Stromal cell of bone marrow (primary cell): ENCODE measurements at regions not wholly inside any gene's neighbourhood (a gene's known extent, or its start where the extent isn't known, plus 50 kb on each side); places are given as distances from the start of the nearest gene placed in this dataset.

Source experiments
- DNase-seq: peaks from one replicate; pipeline ENCODE4 v3.0.0-alpha.2; 2012; ENCODE audit warnings: low read depth

- DNase-seq, result no peak
Observed at GRCh38 chr7:136066304-136067143, 89.4 kb upstream of the MTPN start.

- no peak for DNase-seq
Observed at GRCh38 chr7:136064627-136065237, 87.6 kb upstream of the MTPN start.

- no peak for DNase-seq
Observed at GRCh38 chr7:136064081-136064480, 86.9 kb upstream of the MTPN start.

- no peak for DNase-seq
Observed at GRCh38 chr7:136063326-136063666, 86.1 kb upstream of the MTPN start.

GRCh38 chr7:136062625-136063325 lies 85.6 kb upstream of the MTPN start:
- no peak for DNase-seq

GRCh38 chr7:136061433-136061832 lies 84.3 kb upstream of the MTPN start:
- no peak for DNase-seq

GRCh38 chr7:136058546-136058945 lies 81.4 kb upstream of the MTPN start:
- DNase-seq, result no peak

GRCh38 chr7:136057509-136057908 lies 80.3 kb upstream of the MTPN start:
- DNase-seq, result no peak

GRCh38 chr7:136056651-136057231 lies 79.6 kb upstream of the MTPN start:
- DNase-seq, result no peak

- no peak for DNase-seq
Observed at GRCh38 chr7:136055266-136055665, 78.1 kb upstream of the MTPN start.

- no peak for DNase-seq
Observed at GRCh38 chr7:136053689-136054485, 76.7 kb upstream of the MTPN start.

GRCh38 chr7:136051203-136051928 lies 74.2 kb upstream of the MTPN start:
- no peak for DNase-seq

- no peak for DNase-seq
Observed at GRCh38 chr7:136050462-136050847, 73.3 kb upstream of the MTPN start.

GRCh38 chr7:136049818-136050461 lies 72.8 kb upstream of the MTPN start:
- DNase-seq, result no peak

GRCh38 chr7:136049117-136049516 lies 72.0 kb upstream of the MTPN start:
- no peak for DNase-seq

- DNase-seq, result no peak
Observed at GRCh38 chr7:136046548-136046947, 69.4 kb upstream of the MTPN start.

GRCh38 chr7:136045992-136046391 lies 68.8 kb upstream of the MTPN start:
- DNase-seq, result no peak

GRCh38 chr7:136045181-136045580 lies 68.0 kb upstream of the MTPN start:
- DNase-seq, result no peak

GRCh38 chr7:136039577-136040345 lies 62.6 kb upstream of the MTPN start:
- DNase-seq, result no peak

GRCh38 chr7:136036336-136036735 lies 59.2 kb upstream of the MTPN start:
- DNase-seq, result no peak
